Small intestine (tissue), 7 donors: ENCODE measurements at regions not wholly inside any gene's neighbourhood (a gene's known extent, or its start where the extent isn't known, plus 50 kb on each side); places are given as distances from the start of the nearest gene placed in this dataset.
"Not testable (repeated sequence)": the region's sequence is repeated elsewhere in the genome, so short reads cannot be mapped to it uniquely, and the experiment has no call there.

Experiments used
- DNase-seq, 2 donors: peaks; one replicate each; pipeline versions ENCODE4 v3.0.0 to v3.0.0-alpha.2; 2013
- FAIRE-seq: peaks from 2 replicates; lab custom pipeline; 2012; peaks lifted over from hg19 to GRCh38; lab: Jason Lieb, UNC
- H3K27ac ChIP-seq, 3 donors: one replicate each; pipeline ENCODE4 v1.5.1; 2013; ENCODE audit warnings: low read length in 2 of 3, mild to moderate bottlenecking in 2 of 3, control low read depth in 1 of 3, inconsistent platforms in 1 of 3, low read depth in 1 of 3, moderate library complexity in 1 of 3
- H3K27me3 ChIP-seq, 3 donors: one replicate each; pipeline ENCODE4 v1.6.1; 2013; ENCODE audit warnings: low read length in 3 of 3, inconsistent platforms in 1 of 3; ENCODE audit not compliant: control insufficient read depth in 3 of 3, insufficient read depth in 3 of 3
- H3K36me3 ChIP-seq, 3 donors: one replicate each; pipeline ENCODE4 v1.6.1; 2013; ENCODE audit warnings: low read length in 3 of 3, inconsistent platforms in 1 of 3, low read depth in 1 of 3, mild to moderate bottlenecking in 1 of 3, moderate library complexity in 1 of 3; ENCODE audit not compliant: control insufficient read depth in 3 of 3, insufficient read depth in 2 of 3
- H3K4me1 ChIP-seq, 3 donors: one replicate each; pipeline ENCODE4 v1.6.1; 2013; ENCODE audit warnings: low read length in 2 of 3, inconsistent platforms in 1 of 3, low read depth in 1 of 3, mild to moderate bottlenecking in 1 of 3, moderate library complexity in 1 of 3; ENCODE audit not compliant: control insufficient read depth in 3 of 3, insufficient read depth in 2 of 3
- H3K4me3 ChIP-seq, 3 donors: one replicate each; pipeline ENCODE4 v1.5.1; 2013; ENCODE audit warnings: low read length in 3 of 3, control low read depth in 1 of 3, inconsistent platforms in 1 of 3, low read depth in 1 of 3, mild to moderate bottlenecking in 1 of 3, moderate library complexity in 1 of 3
- H3K9me3 ChIP-seq, 2 donors: one replicate each; pipeline ENCODE4 v1.6.1; 2013; ENCODE audit warnings: low read depth in 1 of 2, low read length in 1 of 2; ENCODE audit not compliant: control insufficient read depth in 2 of 2, insufficient read depth in 1 of 2
- WGBS, 3 donors: extraction: QIAGEN DNeasy Blood & Tissue Kit; methylation state at CpG; one replicate each; pipeline ENCODE4 v1.1.7; 2013; 5-methylcytosine and 5-hydroxymethylcytosine counted together
- donor health status: healthy with polysubstance abuse.
- donor health status: control.
- donor health status: control.
- donor health status: Bipolar disorder and iron deficiency.
- donor health status: healthy.

GRCh38 chr3:152684279-152684678, 150.7 kb upstream of the P2RY1 start:
- H3K27me3 ChIP-seq: no peaks in the 10 kb centered on the region
- no peaks in the 10 kb centered on the region for H3K4me1 ChIP-seq
- H3K4me3 ChIP-seq: no peak overlapping the region
- no peaks in the 10 kb centered on the region for H3K36me3 ChIP-seq
- H3K9me3 ChIP-seq: peaks cover 0 to 8% of the 10 kb centered on the region in 2 donors
- H3K27ac ChIP-seq: no peak overlapping the region
- DNase-seq: no peak
- FAIRE-seq: no peak
- 83 to 93% (median 92%) methylated on average over 1 of the region's 1 CpG for WGBS, 3 donors

GRCh38 chr3:152688313-152688712, 146.6 kb upstream of the P2RY1 start:
- Histone ChIP-seq H3K4me1 (no peaks in the 10 kb centered on the region), H3K27me3 (no peaks in the 10 kb centered on the region), H3K4me3 (no peak overlapping the region), H3K27ac (no peak overlapping the region), H3K9me3 (peaks cover 0 to 8% of the 10 kb centered on the region in 2 donors), H3K36me3 (no peaks in the 10 kb centered on the region)
- no peak for DNase-seq
- FAIRE-seq: no peak
- WGBS, 3 donors: 49 to 75% (median 58%) methylated on average over 5 of the region's 5 CpGs

GRCh38 chr3:152692326-152692725, 142.6 kb upstream of the P2RY1 start:
- 71 to 85% (median 73%) methylated on average over 2 of the region's 2 CpGs for WGBS, 3 donors
- FAIRE-seq, H3K4me3 ChIP-seq, H3K27me3 ChIP-seq, DNase-seq, H3K27ac ChIP-seq, H3K36me3 ChIP-seq, H3K9me3 ChIP-seq, H3K4me1 ChIP-seq: not testable (repeated sequence)

- H3K4me3 ChIP-seq, H3K36me3 ChIP-seq, H3K4me1 ChIP-seq, H3K9me3 ChIP-seq, H3K27me3 ChIP-seq, DNase-seq, H3K27ac ChIP-seq: not testable (repeated sequence)
- FAIRE-seq: peak; percentile 99
- WGBS, 3 donors: 88 to 98% (median 97%) methylated on average over 1 of the region's 1 CpG
Measured at GRCh38 chr3:152693521-152694250, 141.2 kb upstream of the P2RY1 start.

- Histone ChIP-seq H3K4me3 (no peak overlapping the region), H3K27ac (no peak overlapping the region), H3K36me3 (no peaks in the 10 kb centered on the region), H3K4me1 (no peaks in the 10 kb centered on the region), H3K9me3 (no peaks in the 10 kb centered on the region), H3K27me3 (no peaks in the 10 kb centered on the region)
- FAIRE-seq: no peak
- DNase-seq: no peak
- WGBS, 3 donors: 54 to 63% (median 60%) methylated on average over 1 of the region's 1 CpG
Measured at GRCh38 chr3:152695840-152696239, 139.1 kb upstream of the P2RY1 start.

- H3K27me3 ChIP-seq: no peaks in the 10 kb centered on the region
- DNase-seq (no peak), FAIRE-seq (no peak)
- no peaks in the 10 kb centered on the region for H3K4me1 ChIP-seq
- no peak overlapping the region for H3K4me3 ChIP-seq
- H3K36me3 ChIP-seq: no peaks in the 10 kb centered on the region
- no peaks in the 10 kb centered on the region for H3K9me3 ChIP-seq
- H3K27ac ChIP-seq: no peak overlapping the region
Measured at GRCh38 chr3:152696962-152697361, 138.0 kb upstream of the P2RY1 start.

- 59 to 62% (median 60%) methylated on average over 3 of the region's 3 CpGs for WGBS, 3 donors
- DNase-seq (no peak), FAIRE-seq (no peak)
- no peak overlapping the region for H3K27ac ChIP-seq
- H3K36me3 ChIP-seq: no peaks in the 10 kb centered on the region
- peaks cover 0 to 17% (median 3%) of the 10 kb centered on the region in 3 donors for H3K4me1 ChIP-seq
- H3K4me3 ChIP-seq: no peak overlapping the region
- H3K9me3 ChIP-seq: no peaks in the 10 kb centered on the region
- H3K27me3 ChIP-seq: no peaks in the 10 kb centered on the region
Measured at GRCh38 chr3:152703245-152703890, 131.6 kb upstream of the P2RY1 start.

- DNase-seq (peak; percentile 56 to 74), FAIRE-seq (no peak)
- Histone ChIP-seq H3K4me1 (peaks cover 0 to 17% (median 3%) of the 10 kb centered on the region in 3 donors), H3K4me3 (no peak overlapping the region), H3K27me3 (no peaks in the 10 kb centered on the region), H3K9me3 (no peaks in the 10 kb centered on the region), H3K36me3 (no peaks in the 10 kb centered on the region), H3K27ac (peak overlapping the region in 1 of 3 donors; percentile 7)
- 26 to 56% (median 31%) methylated on average over 4 of the region's 4 CpGs for WGBS, 3 donors
Measured at GRCh38 chr3:152706991-152707713, 127.8 kb upstream of the P2RY1 start.
